ENCODE measurements at regions not wholly inside any gene's neighbourhood (a gene's known extent, or its start where the extent isn't known, plus 50 kb on each side); places are given as distances from the start of the nearest gene placed in this dataset.

- DNase-seq = no peak
- H3K4me3 Mint-ChIP-seq (ENCODE audit: low read depth, unreplicated experiment) = no peak overlapping the region
- no peak overlapping the region for H3K27ac Mint-ChIP-seq (ENCODE audit: unreplicated experiment)
- BruUV-seq (replicated peaks) = no TSS peak
- CTCF ChIA-PET = no interaction called here
- H3K9me3 Mint-ChIP-seq (ENCODE audit: low read depth, unreplicated experiment) = no peaks in the 10 kb centered on the region
- H3K4me1 Mint-ChIP-seq (ENCODE audit: low read depth, unreplicated experiment) = peaks cover 24% of the 10 kb centered on the region
- intact Hi-C loops (cut with micrococcal nuclease; ENCODE audit: unreplicated experiment) = loop anchor here (10.0 kb wide), 2 partner anchors 162 to 642 kb away; no protein-coding TSS in a partner anchor
- H3K27me3 Mint-ChIP-seq (ENCODE audit: unreplicated experiment) = no peaks in the 10 kb centered on the region
- no peak for TF ChIP-seq CTCF (IDR thresholded peaks at IDR 0.05; ENCODE audit: unreplicated experiment)
- peaks cover 4% of the 10 kb centered on the region for H3K36me3 Mint-ChIP-seq (ENCODE audit: insufficient read depth, unreplicated experiment)
These were observed 231.7 kb downstream of the SYK start for GRCh38 chr9:91033270-91033669.

DNA sequence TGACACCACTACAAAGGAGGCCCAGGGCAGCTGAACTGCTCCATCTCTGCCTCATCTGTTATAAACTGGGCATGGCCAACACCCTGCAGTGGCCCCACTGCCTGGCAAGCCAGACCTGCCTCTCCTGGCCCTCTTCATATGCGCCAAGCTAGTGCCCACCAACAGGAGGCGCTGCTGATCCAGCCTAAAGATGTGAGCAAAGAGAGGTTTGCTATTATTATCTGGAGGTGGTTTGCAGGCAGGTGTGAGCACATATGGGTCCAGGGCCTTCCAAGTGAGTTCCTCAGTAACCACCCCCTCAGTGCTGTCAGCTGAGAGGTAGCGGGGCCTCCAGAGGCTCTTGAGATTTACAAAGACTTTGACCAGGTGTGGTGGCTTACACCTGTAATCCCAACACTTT lies 232.2 kb downstream of the SYK start:
- H3K27me3 Mint-ChIP-seq (ENCODE audit: unreplicated experiment) = no peaks in the 10 kb centered on the region
- H3K9me3 Mint-ChIP-seq (ENCODE audit: low read depth, unreplicated experiment) = no peaks in the 10 kb centered on the region
- peaks cover 30% of the 10 kb centered on the region for H3K4me1 Mint-ChIP-seq (ENCODE audit: low read depth, unreplicated experiment)
- CTCF ChIA-PET = interaction anchor here (1.4 kb wide), 1 partner anchor 118 kb away, joined by 5 read pairs; no protein-coding TSS in a partner anchor
- intact Hi-C loops (cut with micrococcal nuclease; ENCODE audit: unreplicated experiment) = loop anchor here (10.0 kb wide), 2 partner anchors 161 to 641 kb away; no protein-coding TSS in a partner anchor
- peaks cover 4% of the 10 kb centered on the region for H3K36me3 Mint-ChIP-seq (ENCODE audit: insufficient read depth, unreplicated experiment)
- TF ChIP-seq CTCF (IDR thresholded peaks at IDR 0.05; ENCODE audit: unreplicated experiment) = no peak
- no peak overlapping the region for H3K27ac Mint-ChIP-seq (ENCODE audit: unreplicated experiment)
- BruUV-seq (replicated peaks) = no TSS peak
- no peak overlapping the region for H3K4me3 Mint-ChIP-seq (ENCODE audit: low read depth, unreplicated experiment)
- DNase-seq = no peak

GRCh38 chr9:91034521-91034920 lies 232.9 kb downstream of the SYK start:
- TF ChIP-seq CTCF (IDR thresholded peaks at IDR 0.05; ENCODE audit: unreplicated experiment) = no peak
- Mint-ChIP-seq H3K4me3 (ENCODE audit: low read depth, unreplicated experiment) (no peak overlapping the region), H3K9me3 (ENCODE audit: low read depth, unreplicated experiment) (no peaks in the 10 kb centered on the region), H3K27ac (ENCODE audit: unreplicated experiment) (no peak overlapping the region), H3K36me3 (ENCODE audit: insufficient read depth, unreplicated experiment) (peaks cover 5% of the 10 kb centered on the region), H3K27me3 (ENCODE audit: unreplicated experiment) (no peaks in the 10 kb centered on the region), H3K4me1 (ENCODE audit: low read depth, unreplicated experiment) (peaks cover 32% of the 10 kb centered on the region)
- intact Hi-C loops (cut with micrococcal nuclease; ENCODE audit: unreplicated experiment) = loop anchor here (10.0 kb wide), 2 partner anchors 160 to 640 kb away; no protein-coding TSS in a partner anchor
- no peak for DNase-seq
- no TSS peak for BruUV-seq (replicated peaks)
- CTCF ChIA-PET = interaction anchor here (0.7 to 1.4 kb wide), 2 partner anchors 119 to 178 kb away, joined by 3 to 5 read pairs; no protein-coding TSS in a partner anchor

DNA sequence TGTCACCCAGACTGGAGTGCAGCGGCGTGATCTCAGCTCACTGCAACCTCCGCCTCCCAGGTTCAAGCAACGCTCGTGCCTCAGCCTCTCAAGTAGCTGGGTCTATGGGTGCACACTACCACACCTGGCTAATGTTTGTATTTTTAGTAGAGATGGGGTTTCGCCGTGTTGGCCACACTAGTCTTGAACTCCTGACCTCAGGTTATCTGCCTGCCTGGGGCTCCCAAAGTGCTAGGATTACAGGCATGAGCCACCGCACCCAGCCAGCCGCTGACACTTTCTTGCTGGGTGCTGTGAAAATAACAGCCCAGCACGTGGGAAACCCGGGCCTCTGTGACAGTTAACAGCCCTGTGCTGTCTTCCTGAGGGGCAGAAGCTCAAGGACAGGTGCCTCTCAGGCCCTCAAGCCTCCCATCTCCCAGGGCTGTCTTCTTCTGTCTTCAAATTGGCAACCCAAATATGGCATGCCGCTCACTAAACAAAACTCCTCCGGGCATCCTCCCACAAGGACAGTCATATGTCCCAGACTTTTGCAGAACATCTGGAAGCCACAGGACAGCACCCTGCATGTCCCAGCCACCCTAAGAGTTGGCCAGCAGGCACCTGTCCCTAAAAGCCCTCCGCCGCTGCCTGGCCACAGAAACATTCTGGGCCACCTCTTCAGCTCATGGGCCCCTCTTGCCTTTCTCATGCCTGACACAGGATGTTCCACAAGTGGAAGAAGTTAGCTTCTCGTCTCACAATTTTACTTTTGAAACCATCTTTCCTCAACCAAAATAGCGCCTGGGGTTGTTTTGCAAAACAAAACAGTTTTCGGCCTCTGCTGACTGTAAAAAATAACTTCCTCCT lies 233.6 kb downstream of the SYK start:
- peaks cover 32% of the 10 kb centered on the region for H3K4me1 Mint-ChIP-seq (ENCODE audit: low read depth, unreplicated experiment)
- DNase-seq = no peak
- CTCF ChIA-PET = interaction anchor here (0.6 to 1.6 kb wide), 4 partner anchors 11 to 789 kb away, joined by 3 to 5 read pairs (median 3); no protein-coding TSS in a partner anchor
- intact Hi-C loops (cut with micrococcal nuclease; ENCODE audit: unreplicated experiment) = loop anchor here (10.0 kb wide), 2 partner anchors 160 to 640 kb away; no protein-coding TSS in a partner anchor
- H3K4me3 Mint-ChIP-seq (ENCODE audit: low read depth, unreplicated experiment) = no peak overlapping the region
- no peaks in the 10 kb centered on the region for H3K27me3 Mint-ChIP-seq (ENCODE audit: unreplicated experiment)
- BruUV-seq (replicated peaks) = no TSS peak
- H3K9me3 Mint-ChIP-seq (ENCODE audit: low read depth, unreplicated experiment) = no peaks in the 10 kb centered on the region
- TF ChIP-seq CTCF (IDR thresholded peaks at IDR 0.05; ENCODE audit: unreplicated experiment) = no peak
- H3K36me3 Mint-ChIP-seq (ENCODE audit: insufficient read depth, unreplicated experiment) = peaks cover 10% of the 10 kb centered on the region
- H3K27ac Mint-ChIP-seq (ENCODE audit: unreplicated experiment) = no peak overlapping the region

All from Calu3 (cell line).